ENCODE measurements at regions not wholly inside any gene's neighbourhood (a gene's known extent, or its start where the extent isn't known, plus 50 kb on each side); places are given as distances from the start of the nearest gene placed in this dataset.
A peak's percentile ranks its signal among the peaks of the same experiment; 100 is the strongest.

DNA sequence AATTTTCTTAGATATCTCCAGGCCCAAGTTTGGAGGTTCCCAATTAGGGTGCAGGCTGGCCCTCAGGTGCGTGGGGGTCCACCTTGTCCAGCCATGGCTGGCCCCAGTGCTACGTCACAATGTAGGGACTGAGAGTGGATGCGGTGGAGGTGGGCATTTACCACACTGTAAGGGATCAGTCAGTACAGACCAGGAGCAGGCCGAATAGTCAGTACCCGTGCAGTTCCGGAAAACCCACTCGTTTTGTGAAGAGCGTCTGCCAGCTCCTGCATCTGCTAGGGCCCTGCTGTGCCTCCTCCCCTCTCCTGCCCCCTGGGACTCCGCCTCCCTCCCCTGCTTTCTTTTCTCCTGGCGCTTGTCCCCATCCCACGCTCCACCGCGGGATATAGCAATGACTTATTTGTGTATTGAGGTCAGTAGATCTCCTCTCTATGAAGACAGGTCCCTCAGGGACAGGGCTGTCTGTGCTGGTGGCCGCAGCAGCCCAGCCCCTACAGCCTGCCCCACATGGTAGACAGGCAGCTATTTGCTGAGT is 50.4 kb upstream of the SEPTIN5 start (continued):
- TF ChIP-seq STAT6 (CRISPR knock-in tag; IDR thresholded peaks at IDR 0.05) (0 out of 2 replicates have a peak, but pooled peaks have one; percentile 57), TRIM28 (IDR thresholded peaks at IDR 0.05) (no peak), PRMT5 (CRISPR knock-in tag; IDR thresholded peaks at IDR 0.05) (no peak), MXI1 (IDR thresholded peaks at IDR 0.05; ENCODE audit: low read depth, low read length) (no peak), ZNF740 (CRISPR knock-in tag; IDR thresholded peaks at IDR 0.05) (peak; percentile 63), ZNF740 (tag; IDR thresholded peaks at IDR 0.05) (no peak), DPF2 (IDR thresholded peaks at IDR 0.05) (peak; percentile 24; the same call in 1 of the 2 replicates), IFI16 (CRISPR knock-in tag; IDR thresholded peaks at IDR 0.05) (no peak), CHD2 (IDR thresholded peaks at IDR 0.05; ENCODE audit: low read depth, low read length) (no peak), PCBP2 (IDR thresholded peaks at IDR 0.05; ENCODE audit: low read depth, low read length, poor library complexity, severe bottlenecking) (no peak), RBM22 (IDR thresholded peaks at IDR 0.05; ENCODE audit: low read depth, low read length, poor library complexity, severe bottlenecking) (no peak), ZNF79 (CRISPR knock-in tag; IDR thresholded peaks at IDR 0.05; ENCODE audit: low read depth) (no peak), PREB (CRISPR knock-in tag; IDR thresholded peaks at IDR 0.05) (no peak), ELF2 (CRISPR knock-in tag; IDR thresholded peaks at IDR 0.05) (no peak), ZNF507 (tag; conservative IDR thresholded peaks at IDR 0.05) (no peak), CBFB (CRISPR knock-in tag; IDR thresholded peaks at IDR 0.05) (no peak), TGIF2 (CRISPR knock-in tag; IDR thresholded peaks at IDR 0.05) (no peak)
- TF ChIP-seq, protein P1, sequence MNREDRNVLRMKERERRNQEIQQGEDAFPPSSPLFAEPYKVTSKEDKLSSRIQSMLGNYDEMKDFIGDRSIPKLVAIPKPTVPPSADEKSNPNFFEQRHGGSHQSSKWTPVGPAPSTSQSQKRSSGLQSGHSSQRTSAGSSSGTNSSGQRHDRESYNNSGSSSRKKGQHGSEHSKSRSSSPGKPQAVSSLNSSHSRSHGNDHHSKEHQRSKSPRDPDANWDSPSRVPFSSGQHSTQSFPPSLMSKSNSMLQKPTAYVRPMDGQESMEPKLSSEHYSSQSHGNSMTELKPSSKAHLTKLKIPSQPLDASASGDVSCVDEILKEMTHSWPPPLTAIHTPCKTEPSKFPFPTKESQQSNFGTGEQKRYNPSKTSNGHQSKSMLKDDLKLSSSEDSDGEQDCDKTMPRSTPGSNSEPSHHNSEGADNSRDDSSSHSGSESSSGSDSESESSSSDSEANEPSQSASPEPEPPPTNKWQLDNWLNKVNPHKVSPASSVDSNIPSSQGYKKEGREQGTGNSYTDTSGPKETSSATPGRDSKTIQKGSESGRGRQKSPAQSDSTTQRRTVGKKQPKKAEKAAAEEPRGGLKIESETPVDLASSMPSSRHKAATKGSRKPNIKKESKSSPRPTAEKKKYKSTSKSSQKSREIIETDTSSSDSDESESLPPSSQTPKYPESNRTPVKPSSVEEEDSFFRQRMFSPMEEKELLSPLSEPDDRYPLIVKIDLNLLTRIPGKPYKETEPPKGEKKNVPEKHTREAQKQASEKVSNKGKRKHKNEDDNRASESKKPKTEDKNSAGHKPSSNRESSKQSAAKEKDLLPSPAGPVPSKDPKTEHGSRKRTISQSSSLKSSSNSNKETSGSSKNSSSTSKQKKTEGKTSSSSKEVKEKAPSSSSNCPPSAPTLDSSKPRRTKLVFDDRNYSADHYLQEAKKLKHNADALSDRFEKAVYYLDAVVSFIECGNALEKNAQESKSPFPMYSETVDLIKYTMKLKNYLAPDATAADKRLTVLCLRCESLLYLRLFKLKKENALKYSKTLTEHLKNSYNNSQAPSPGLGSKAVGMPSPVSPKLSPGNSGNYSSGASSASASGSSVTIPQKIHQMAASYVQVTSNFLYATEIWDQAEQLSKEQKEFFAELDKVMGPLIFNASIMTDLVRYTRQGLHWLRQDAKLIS (CRISPR knock-in tag; IDR thresholded peaks at IDR 0.05) = no peak
- TF ChIP-seq, protein P2, sequence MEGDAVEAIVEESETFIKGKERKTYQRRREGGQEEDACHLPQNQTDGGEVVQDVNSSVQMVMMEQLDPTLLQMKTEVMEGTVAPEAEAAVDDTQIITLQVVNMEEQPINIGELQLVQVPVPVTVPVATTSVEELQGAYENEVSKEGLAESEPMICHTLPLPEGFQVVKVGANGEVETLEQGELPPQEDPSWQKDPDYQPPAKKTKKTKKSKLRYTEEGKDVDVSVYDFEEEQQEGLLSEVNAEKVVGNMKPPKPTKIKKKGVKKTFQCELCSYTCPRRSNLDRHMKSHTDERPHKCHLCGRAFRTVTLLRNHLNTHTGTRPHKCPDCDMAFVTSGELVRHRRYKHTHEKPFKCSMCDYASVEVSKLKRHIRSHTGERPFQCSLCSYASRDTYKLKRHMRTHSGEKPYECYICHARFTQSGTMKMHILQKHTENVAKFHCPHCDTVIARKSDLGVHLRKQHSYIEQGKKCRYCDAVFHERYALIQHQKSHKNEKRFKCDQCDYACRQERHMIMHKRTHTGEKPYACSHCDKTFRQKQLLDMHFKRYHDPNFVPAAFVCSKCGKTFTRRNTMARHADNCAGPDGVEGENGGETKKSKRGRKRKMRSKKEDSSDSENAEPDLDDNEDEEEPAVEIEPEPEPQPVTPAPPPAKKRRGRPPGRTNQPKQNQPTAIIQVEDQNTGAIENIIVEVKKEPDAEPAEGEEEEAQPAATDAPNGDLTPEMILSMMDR (IDR thresholded peaks at IDR 0.05 in 2 of 3, conservative IDR thresholded peaks at IDR 0.05 in 1 of 3; ENCODE audit: insufficient read depth in 2 of 3, low read depth in 1 of 3, low read length in 3 of 3) = no peak
